ENCODE measurements at regions not wholly inside any gene's neighbourhood (a gene's known extent, or its start where the extent isn't known, plus 50 kb on each side); places are given as distances from the start of the nearest gene placed in this dataset.

GRCh38 chr15:95106801-95107200 lies 875.4 kb downstream of the MCTP2 start (continued):
- TF ChIP-seq, protein P1, sequence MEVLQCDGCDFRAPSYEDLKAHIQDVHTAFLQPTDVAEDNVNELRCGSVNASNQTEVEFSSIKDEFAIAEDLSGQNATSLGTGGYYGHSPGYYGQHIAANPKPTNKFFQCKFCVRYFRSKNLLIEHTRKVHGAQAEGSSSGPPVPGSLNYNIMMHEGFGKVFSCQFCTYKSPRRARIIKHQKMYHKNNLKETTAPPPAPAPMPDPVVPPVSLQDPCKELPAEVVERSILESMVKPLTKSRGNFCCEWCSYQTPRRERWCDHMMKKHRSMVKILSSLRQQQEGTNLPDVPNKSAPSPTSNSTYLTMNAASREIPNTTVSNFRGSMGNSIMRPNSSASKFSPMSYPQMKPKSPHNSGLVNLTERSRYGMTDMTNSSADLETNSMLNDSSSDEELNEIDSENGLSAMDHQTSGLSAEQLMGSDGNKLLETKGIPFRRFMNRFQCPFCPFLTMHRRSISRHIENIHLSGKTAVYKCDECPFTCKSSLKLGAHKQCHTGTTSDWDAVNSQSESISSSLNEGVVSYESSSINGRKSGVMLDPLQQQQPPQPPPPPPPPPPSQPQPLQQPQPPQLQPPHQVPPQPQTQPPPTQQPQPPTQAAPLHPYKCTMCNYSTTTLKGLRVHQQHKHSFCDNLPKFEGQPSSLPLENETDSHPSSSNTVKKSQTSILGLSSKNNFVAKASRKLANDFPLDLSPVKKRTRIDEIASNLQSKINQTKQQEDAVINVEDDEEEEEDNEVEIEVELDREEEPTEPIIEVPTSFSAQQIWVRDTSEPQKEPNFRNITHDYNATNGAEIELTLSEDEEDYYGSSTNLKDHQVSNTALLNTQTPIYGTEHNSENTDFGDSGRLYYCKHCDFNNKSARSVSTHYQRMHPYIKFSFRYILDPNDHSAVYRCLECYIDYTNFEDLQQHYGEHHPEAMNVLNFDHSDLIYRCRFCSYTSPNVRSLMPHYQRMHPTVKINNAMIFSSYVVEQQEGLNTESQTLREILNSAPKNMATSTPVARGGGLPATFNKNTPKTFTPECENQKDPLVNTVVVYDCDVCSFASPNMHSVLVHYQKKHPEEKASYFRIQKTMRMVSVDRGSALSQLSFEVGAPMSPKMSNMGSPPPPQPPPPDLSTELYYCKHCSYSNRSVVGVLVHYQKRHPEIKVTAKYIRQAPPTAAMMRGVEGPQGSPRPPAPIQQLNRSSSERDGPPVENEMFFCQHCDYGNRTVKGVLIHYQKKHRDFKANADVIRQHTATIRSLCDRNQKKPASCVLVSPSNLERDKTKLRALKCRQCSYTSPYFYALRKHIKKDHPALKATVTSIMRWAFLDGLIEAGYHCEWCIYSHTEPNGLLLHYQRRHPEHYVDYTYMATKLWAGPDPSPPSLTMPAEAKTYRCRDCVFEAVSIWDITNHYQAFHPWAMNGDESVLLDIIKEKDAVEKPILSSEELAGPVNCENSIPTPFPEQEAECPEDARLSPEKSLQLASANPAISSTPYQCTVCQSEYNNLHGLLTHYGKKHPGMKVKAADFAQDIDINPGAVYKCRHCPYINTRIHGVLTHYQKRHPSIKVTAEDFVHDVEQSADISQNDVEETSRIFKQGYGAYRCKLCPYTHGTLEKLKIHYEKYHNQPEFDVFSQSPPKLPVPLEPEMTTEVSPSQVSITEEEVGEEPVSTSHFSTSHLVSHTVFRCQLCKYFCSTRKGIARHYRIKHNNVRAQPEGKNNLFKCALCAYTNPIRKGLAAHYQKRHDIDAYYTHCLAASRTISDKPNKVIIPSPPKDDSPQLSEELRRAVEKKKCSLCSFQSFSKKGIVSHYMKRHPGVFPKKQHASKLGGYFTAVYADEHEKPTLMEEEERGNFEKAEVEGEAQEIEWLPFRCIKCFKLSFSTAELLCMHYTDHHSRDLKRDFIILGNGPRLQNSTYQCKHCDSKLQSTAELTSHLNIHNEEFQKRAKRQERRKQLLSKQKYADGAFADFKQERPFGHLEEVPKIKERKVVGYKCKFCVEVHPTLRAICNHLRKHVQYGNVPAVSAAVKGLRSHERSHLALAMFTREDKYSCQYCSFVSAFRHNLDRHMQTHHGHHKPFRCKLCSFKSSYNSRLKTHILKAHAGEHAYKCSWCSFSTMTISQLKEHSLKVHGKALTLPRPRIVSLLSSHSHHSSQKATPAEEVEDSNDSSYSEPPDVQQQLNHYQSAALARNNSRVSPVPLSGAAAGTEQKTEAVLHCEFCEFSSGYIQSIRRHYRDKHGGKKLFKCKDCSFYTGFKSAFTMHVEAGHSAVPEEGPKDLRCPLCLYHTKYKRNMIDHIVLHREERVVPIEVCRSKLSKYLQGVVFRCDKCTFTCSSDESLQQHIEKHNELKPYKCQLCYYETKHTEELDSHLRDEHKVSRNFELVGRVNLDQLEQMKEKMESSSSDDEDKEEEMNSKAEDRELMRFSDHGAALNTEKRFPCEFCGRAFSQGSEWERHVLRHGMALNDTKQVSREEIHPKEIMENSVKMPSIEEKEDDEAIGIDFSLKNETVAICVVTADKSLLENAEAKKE (CRISPR knock-in tag; IDR thresholded peaks at IDR 0.05), result no peak
- TF ChIP-seq ZNF331 (CRISPR knock-in tag; IDR thresholded peaks at IDR 0.05; ENCODE audit: low read depth) (no peak), STAT1 (IDR thresholded peaks at IDR 0.05; ENCODE audit: unreplicated experiment) (no peak)
- TF ChIP-seq, protein P2, sequence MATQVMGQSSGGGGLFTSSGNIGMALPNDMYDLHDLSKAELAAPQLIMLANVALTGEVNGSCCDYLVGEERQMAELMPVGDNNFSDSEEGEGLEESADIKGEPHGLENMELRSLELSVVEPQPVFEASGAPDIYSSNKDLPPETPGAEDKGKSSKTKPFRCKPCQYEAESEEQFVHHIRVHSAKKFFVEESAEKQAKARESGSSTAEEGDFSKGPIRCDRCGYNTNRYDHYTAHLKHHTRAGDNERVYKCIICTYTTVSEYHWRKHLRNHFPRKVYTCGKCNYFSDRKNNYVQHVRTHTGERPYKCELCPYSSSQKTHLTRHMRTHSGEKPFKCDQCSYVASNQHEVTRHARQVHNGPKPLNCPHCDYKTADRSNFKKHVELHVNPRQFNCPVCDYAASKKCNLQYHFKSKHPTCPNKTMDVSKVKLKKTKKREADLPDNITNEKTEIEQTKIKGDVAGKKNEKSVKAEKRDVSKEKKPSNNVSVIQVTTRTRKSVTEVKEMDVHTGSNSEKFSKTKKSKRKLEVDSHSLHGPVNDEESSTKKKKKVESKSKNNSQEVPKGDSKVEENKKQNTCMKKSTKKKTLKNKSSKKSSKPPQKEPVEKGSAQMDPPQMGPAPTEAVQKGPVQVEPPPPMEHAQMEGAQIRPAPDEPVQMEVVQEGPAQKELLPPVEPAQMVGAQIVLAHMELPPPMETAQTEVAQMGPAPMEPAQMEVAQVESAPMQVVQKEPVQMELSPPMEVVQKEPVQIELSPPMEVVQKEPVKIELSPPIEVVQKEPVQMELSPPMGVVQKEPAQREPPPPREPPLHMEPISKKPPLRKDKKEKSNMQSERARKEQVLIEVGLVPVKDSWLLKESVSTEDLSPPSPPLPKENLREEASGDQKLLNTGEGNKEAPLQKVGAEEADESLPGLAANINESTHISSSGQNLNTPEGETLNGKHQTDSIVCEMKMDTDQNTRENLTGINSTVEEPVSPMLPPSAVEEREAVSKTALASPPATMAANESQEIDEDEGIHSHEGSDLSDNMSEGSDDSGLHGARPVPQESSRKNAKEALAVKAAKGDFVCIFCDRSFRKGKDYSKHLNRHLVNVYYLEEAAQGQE (IDR thresholded peaks at IDR 0.05; ENCODE audit: unreplicated experiment), result no peak

DNA sequence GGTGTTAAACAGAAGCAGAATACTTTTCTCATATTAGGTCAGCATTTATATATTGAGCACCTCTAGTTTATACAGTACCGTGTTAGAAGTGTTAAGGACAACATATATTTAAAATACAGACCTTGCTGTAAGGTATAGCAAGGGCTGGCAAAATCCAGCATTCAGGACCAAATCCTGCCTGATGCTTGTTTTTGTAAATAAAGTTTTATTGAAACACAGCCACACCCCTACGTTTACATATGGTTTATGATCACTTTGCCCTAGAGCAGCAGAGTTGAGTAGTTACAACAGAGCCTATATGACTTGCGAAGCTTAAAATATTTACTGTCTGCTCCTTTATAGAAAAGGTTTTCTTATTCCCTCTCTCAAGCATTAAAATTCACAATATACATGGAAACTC lies 877.3 kb downstream of the MCTP2 start:
- ATAC-seq, result no peak

More for the DNA sequence above, 877.3 kb downstream of the MCTP2 start:
- H3K4me1 Mint-ChIP-seq, result no peaks in the 10 kb centered on the region
- Histone ChIP-seq H3K4me1 (ENCODE audit: insufficient read depth) (no peaks in the 10 kb centered on the region), H3K4me2 (no peak overlapping the region), H3K27me3 (ENCODE audit: insufficient read depth) (no peaks in the 10 kb centered on the region), H3K36me3 (ENCODE audit: insufficient read depth) (no peaks in the 10 kb centered on the region), H4K20me1 (replicated peaks; ENCODE audit: insufficient read depth) (no peaks in the 10 kb centered on the region), H3K79me2 (replicated peaks; ENCODE audit: insufficient read depth) (no peaks in the 10 kb centered on the region), H3K9me2 (ENCODE audit: insufficient read depth) (0 out of 2 replicates have a peak, but pooled peaks cover under 1% of the 10 kb centered on the region), H2AFZ (no peak overlapping the region), H3K27ac (ENCODE audit: low read depth) (no peak overlapping the region), H3K4me3 (no peak overlapping the region), H3F3A (replicated peaks; ENCODE audit: low read depth) (no peaks in the 10 kb centered on the region)
- H3K27me3 Mint-ChIP-seq (ENCODE audit: insufficient read depth, low read depth, poor library complexity), result no peaks in the 10 kb centered on the region
- no peak for DNase-seq (ENCODE audit: low spot score)
- TF ChIP-seq, protein P2 (IDR thresholded peaks at IDR 0.05; ENCODE audit: unreplicated experiment), result no peak
- TF ChIP-seq ZNF114 (CRISPR knock-in tag; IDR thresholded peaks at IDR 0.05) (no peak), JUNB (IDR thresholded peaks at IDR 0.05; ENCODE audit: unreplicated experiment) (no peak), EZH2phosphoT487 (IDR thresholded peaks at IDR 0.05; ENCODE audit: unreplicated experiment) (no peak)
- no peak overlapping the region for H3K4me3 Mint-ChIP-seq
- H3K36me3 Mint-ChIP-seq (ENCODE audit: low read depth), result peaks cover 3% of the 10 kb centered on the region; the same call in 1 of the 3 replicates
- H3K9me3 Mint-ChIP-seq, result peaks cover 5% of the 10 kb centered on the region; the same call in 1 of the 3 replicates
- no peak overlapping the region for H3K27ac Mint-ChIP-seq
